ENCODE measurements at regions not wholly inside any gene's neighbourhood (a gene's known extent, or its start where the extent isn't known, plus 50 kb on each side); places are given as distances from the start of the nearest gene placed in this dataset.

DNA sequence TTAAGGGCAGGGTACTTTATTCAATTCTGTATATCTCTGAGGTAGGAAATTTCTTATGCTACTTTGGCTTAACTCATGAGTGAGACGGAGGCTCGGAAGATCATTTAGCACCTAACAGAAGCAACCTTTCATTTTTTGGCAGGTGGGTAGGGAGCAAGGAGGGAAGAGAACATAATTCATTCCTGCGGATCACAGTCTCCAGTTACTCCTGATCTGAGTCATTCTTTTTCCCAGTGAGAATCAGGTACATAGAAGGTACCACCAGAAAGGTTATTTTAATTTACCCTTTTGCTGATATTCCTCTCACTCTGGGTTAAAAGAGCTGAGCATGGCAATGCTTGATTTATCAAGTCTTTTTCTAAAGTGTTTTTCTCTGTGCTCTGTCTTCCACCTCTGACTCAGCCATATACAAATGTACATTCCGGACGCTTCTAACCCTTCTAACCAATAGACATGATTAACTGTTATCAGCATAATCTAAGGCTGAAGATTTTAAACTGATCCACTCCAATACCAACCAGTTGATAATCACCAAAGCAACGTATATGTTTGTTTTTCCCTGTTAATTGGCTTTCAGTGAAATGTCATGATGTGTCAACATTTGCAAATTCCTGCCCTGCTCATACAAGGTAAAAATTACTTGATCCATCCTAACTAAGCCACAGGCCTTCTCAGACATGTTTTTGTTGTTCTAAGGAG lies 271.7 kb downstream of the DUSP10 start:
- dilution Hi-C loops (cut with MboI; ENCODE audit: extremely low pct_ligation_motif_present, low sequenced_read_pairs) = no loop called here
- DNase-seq (ENCODE audit: low read depth, low spot score) = no peak
- Histone ChIP-seq H3K9ac (ENCODE audit: control insufficient read depth, extremely low read depth, insufficient read depth, low read length) (no peak overlapping the region), H3K9me3 (ENCODE audit: control insufficient read depth, low read depth, low read length) (no peaks in the 10 kb centered on the region), H3K27me3 (ENCODE audit: control insufficient read depth, extremely low read depth, insufficient read depth, low read length) (no peaks in the 10 kb centered on the region), H3K4me1 (ENCODE audit: control insufficient read depth, extremely low read depth, insufficient read depth, low read length) (peaks cover 13% of the 10 kb centered on the region), H3K36me3 (ENCODE audit: control insufficient read depth in 2 of 2, extremely low read depth in 1 of 2, insufficient read depth in 2 of 2, low read length in 2 of 2) (no peaks in the 10 kb centered on the region), H3K27ac (ENCODE audit: control insufficient read depth, insufficient read depth, low read length) (no peak overlapping the region), H3K79me2 (ENCODE audit: control insufficient read depth, insufficient read depth, low read length) (no peaks in the 10 kb centered on the region), H3K4me3 (ENCODE audit: control insufficient read depth in 2 of 3, extremely low read depth in 1 of 3, insufficient read depth in 2 of 3, low read depth in 1 of 3, low read length in 3 of 3) (no peak overlapping the region), H4K20me1 (ENCODE audit: control insufficient read depth, extremely low read depth, insufficient read depth, low read length) (no peaks in the 10 kb centered on the region), H2AFZ (ENCODE audit: control insufficient read depth, low read length) (peak overlapping the region; percentile 45), H3K9me1 (ENCODE audit: control insufficient read depth, extremely low read depth, insufficient read depth, low read length) (no peaks in the 10 kb centered on the region), H3K4me2 (ENCODE audit: control insufficient read depth, extremely low read depth, insufficient read depth, low read depth, low read length) (peak overlapping the region; percentile 49)
- FAIRE-seq = peak; percentile 52
- TF ChIP-seq, protein P1, sequence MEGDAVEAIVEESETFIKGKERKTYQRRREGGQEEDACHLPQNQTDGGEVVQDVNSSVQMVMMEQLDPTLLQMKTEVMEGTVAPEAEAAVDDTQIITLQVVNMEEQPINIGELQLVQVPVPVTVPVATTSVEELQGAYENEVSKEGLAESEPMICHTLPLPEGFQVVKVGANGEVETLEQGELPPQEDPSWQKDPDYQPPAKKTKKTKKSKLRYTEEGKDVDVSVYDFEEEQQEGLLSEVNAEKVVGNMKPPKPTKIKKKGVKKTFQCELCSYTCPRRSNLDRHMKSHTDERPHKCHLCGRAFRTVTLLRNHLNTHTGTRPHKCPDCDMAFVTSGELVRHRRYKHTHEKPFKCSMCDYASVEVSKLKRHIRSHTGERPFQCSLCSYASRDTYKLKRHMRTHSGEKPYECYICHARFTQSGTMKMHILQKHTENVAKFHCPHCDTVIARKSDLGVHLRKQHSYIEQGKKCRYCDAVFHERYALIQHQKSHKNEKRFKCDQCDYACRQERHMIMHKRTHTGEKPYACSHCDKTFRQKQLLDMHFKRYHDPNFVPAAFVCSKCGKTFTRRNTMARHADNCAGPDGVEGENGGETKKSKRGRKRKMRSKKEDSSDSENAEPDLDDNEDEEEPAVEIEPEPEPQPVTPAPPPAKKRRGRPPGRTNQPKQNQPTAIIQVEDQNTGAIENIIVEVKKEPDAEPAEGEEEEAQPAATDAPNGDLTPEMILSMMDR (optimal IDR thresholded peaks at IDR 0.05 in 1 of 3, IDR thresholded peaks at IDR 0.05 in 1 of 3, conservative IDR thresholded peaks at IDR 0.05 in 1 of 3; ENCODE audit: extremely low read depth in 1 of 3, insufficient read depth in 2 of 3, low read length in 3 of 3) = no peak
- TF ChIP-seq EZH2 (IDR thresholded peaks at IDR 0.05; ENCODE audit: low read length) = no peak

DNA sequence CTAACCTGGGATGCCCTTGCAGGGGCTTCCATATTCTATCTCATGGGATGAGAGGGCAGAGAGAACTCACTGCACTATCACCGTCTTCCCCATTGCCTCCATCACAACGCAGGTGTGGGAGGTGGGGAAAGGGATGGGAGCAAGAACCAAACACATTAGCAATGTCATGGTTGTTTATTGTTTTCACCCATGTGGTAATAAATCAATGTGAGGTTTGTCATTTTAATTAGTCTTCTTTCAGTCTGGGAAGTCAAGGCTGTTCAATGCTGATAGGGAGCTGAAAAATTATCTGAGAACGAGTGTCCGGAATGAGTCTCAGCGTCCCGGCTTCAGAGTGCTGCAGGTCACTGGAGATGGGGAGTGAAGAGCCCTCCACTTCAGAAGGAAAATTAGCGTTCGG lies 268.5 kb downstream of the DUSP10 start:
- dilution Hi-C loops (cut with MboI; ENCODE audit: extremely low pct_ligation_motif_present, low sequenced_read_pairs) = no loop called here
- DNase-seq (ENCODE audit: low read depth, low spot score) = no peak
- FAIRE-seq = no peak

More for the DNA sequence above, 268.5 kb downstream of the DUSP10 start:
- H3K9ac ChIP-seq (ENCODE audit: control insufficient read depth, extremely low read depth, insufficient read depth, low read length) = no peak overlapping the region
- TF ChIP-seq, protein P1 (optimal IDR thresholded peaks at IDR 0.05 in 1 of 3, IDR thresholded peaks at IDR 0.05 in 1 of 3, conservative IDR thresholded peaks at IDR 0.05 in 1 of 3; ENCODE audit: extremely low read depth in 1 of 3, insufficient read depth in 2 of 3, low read length in 3 of 3) = no peak
- TF ChIP-seq EZH2 (IDR thresholded peaks at IDR 0.05; ENCODE audit: low read length) = no peak
- H3K4me1 ChIP-seq (ENCODE audit: control insufficient read depth, extremely low read depth, insufficient read depth, low read length) = peaks cover 19% of the 10 kb centered on the region
- H3K4me3 ChIP-seq (ENCODE audit: control insufficient read depth in 2 of 3, extremely low read depth in 1 of 3, insufficient read depth in 2 of 3, low read depth in 1 of 3, low read length in 3 of 3) = no peak overlapping the region
- H3K9me3 ChIP-seq (ENCODE audit: control insufficient read depth, low read depth, low read length) = no peaks in the 10 kb centered on the region
- no peak overlapping the region for H2AFZ ChIP-seq (ENCODE audit: control insufficient read depth, low read length)
- H4K20me1 ChIP-seq (ENCODE audit: control insufficient read depth, extremely low read depth, insufficient read depth, low read length) = no peaks in the 10 kb centered on the region
- no peaks in the 10 kb centered on the region for H3K27me3 ChIP-seq (ENCODE audit: control insufficient read depth, extremely low read depth, insufficient read depth, low read length)
- no peaks in the 10 kb centered on the region for H3K36me3 ChIP-seq (ENCODE audit: control insufficient read depth in 2 of 2, extremely low read depth in 1 of 2, insufficient read depth in 2 of 2, low read length in 2 of 2)
- H3K79me2 ChIP-seq (ENCODE audit: control insufficient read depth, insufficient read depth, low read length) = no peaks in the 10 kb centered on the region
- no peak overlapping the region for H3K4me2 ChIP-seq (ENCODE audit: control insufficient read depth, extremely low read depth, insufficient read depth, low read depth, low read length)
- no peaks in the 10 kb centered on the region for H3K9me1 ChIP-seq (ENCODE audit: control insufficient read depth, extremely low read depth, insufficient read depth, low read length)
- no peak overlapping the region for H3K27ac ChIP-seq (ENCODE audit: control insufficient read depth, insufficient read depth, low read length)
